Hepatic stellate cell (primary cell): ENCODE measurements at regions not wholly inside any gene's neighbourhood (a gene's known extent, or its start where the extent isn't known, plus 50 kb on each side); places are given as distances from the start of the nearest gene placed in this dataset.

Source experiments
- DNase-seq: peaks from one replicate; pipeline ENCODE4 v3.0.0; 2011; ENCODE audit warnings: low spot score

GRCh38 chr2:236745420-236746210, 176.0 kb downstream of the ACKR3 start:
- DNase-seq: no peak

- no peak for DNase-seq
Measured at GRCh38 chr2:236746833-236747232, 177.2 kb downstream of the ACKR3 start.

GRCh38 chr2:236747426-236747825, 177.8 kb downstream of the ACKR3 start:
- no peak for DNase-seq

GRCh38 chr2:236747925-236748324, 178.3 kb downstream of the ACKR3 start:
- no peak for DNase-seq

- DNase-seq: no peak
Measured at GRCh38 chr2:236748385-236748784, 178.8 kb downstream of the ACKR3 start.

GRCh38 chr2:236748801-236749200, 179.2 kb downstream of the ACKR3 start:
- DNase-seq: no peak

GRCh38 chr2:236749346-236749745, 179.7 kb downstream of the ACKR3 start:
- no peak for DNase-seq

- no peak for DNase-seq
Measured at GRCh38 chr2:236752096-236752495, 182.5 kb downstream of the ACKR3 start.

GRCh38 chr2:236753606-236754270, 184.1 kb downstream of the ACKR3 start:
- DNase-seq: no peak

- DNase-seq: no peak
Measured at GRCh38 chr2:236754271-236754944, 184.8 kb downstream of the ACKR3 start.

GRCh38 chr2:236755278-236755840, 185.7 kb downstream of the ACKR3 start:
- DNase-seq: no peak

GRCh38 chr2:236758406-236758805, 188.8 kb downstream of the ACKR3 start:
- DNase-seq: no peak

GRCh38 chr2:236760246-236760645, 190.6 kb downstream of the ACKR3 start:
- DNase-seq: no peak

GRCh38 chr2:236761358-236761757, 191.7 kb downstream of the ACKR3 start:
- no peak for DNase-seq

- no peak for DNase-seq
Measured at GRCh38 chr2:236762628-236763027, 193.0 kb downstream of the ACKR3 start.

- DNase-seq: no peak
Measured at GRCh38 chr2:236763857-236764256, 194.2 kb downstream of the ACKR3 start.

- DNase-seq: no peak
Measured at GRCh38 chr2:236764716-236765115, 195.1 kb downstream of the ACKR3 start.

- DNase-seq: no peak
Measured at GRCh38 chr2:236765478-236765877, 195.9 kb downstream of the ACKR3 start.

GRCh38 chr2:236766850-236767249, 197.2 kb downstream of the ACKR3 start:
- no peak for DNase-seq

- DNase-seq: no peak
Measured at GRCh38 chr2:236767941-236768340, 198.3 kb downstream of the ACKR3 start.

GRCh38 chr2:236768393-236769140, 198.9 kb downstream of the ACKR3 start:
- no peak for DNase-seq
